DMS153 (cell line): ENCODE measurements at regions not wholly inside any gene's neighbourhood (a gene's known extent, or its start where the extent isn't known, plus 50 kb on each side); places are given as distances from the start of the nearest gene placed in this dataset.

ENCODE experiments used
- DNase-seq: peaks from one replicate; lab custom pipeline; 2025; lab: John Stamatoyannopoulos, UW

GRCh38 chr13:82803341-82803740, 1078.9 kb downstream of the SLITRK1 start:
- no peak for DNase-seq

GRCh38 chr13:82802528-82802927, 1079.7 kb downstream of the SLITRK1 start:
- no peak for DNase-seq

GRCh38 chr13:82800391-82800790, 1081.9 kb downstream of the SLITRK1 start:
- DNase-seq = no peak

- no peak for DNase-seq
Measured at GRCh38 chr13:82797876-82798275, 1084.4 kb downstream of the SLITRK1 start.

GRCh38 chr13:82791035-82791434, 1091.2 kb downstream of the SLITRK1 start:
- no peak for DNase-seq

GRCh38 chr13:82772816-82773215, 1109.5 kb downstream of the SLITRK1 start:
- no peak for DNase-seq

- DNase-seq = no peak
Measured at GRCh38 chr13:82766732-82767321, 1115.4 kb downstream of the SLITRK1 start.

- DNase-seq = no peak
Measured at GRCh38 chr13:82758044-82758443, 1124.2 kb downstream of the SLITRK1 start.

- no peak for DNase-seq
Measured at GRCh38 chr13:82751206-82751605, 1131.1 kb downstream of the SLITRK1 start.

- DNase-seq = no peak
Measured at GRCh38 chr13:82749551-82749950, 1132.7 kb downstream of the SLITRK1 start.

GRCh38 chr13:82747958-82748357, 1134.3 kb downstream of the SLITRK1 start:
- DNase-seq = no peak

- DNase-seq = no peak
Measured at GRCh38 chr13:82747291-82747690, 1135.0 kb downstream of the SLITRK1 start.

- no peak for DNase-seq
Measured at GRCh38 chr13:82740442-82740841, 1141.8 kb downstream of the SLITRK1 start.

- no peak for DNase-seq
Measured at GRCh38 chr13:82739881-82740280, 1142.4 kb downstream of the SLITRK1 start.

GRCh38 chr13:82729401-82729800, 1152.9 kb downstream of the SLITRK1 start:
- no peak for DNase-seq

- no peak for DNase-seq
Measured at GRCh38 chr13:82720986-82721385, 1161.3 kb downstream of the SLITRK1 start.

GRCh38 chr13:82719987-82720386, 1162.3 kb downstream of the SLITRK1 start:
- no peak for DNase-seq

GRCh38 chr13:82717249-82717648, 1165.0 kb downstream of the SLITRK1 start:
- DNase-seq = no peak

- no peak for DNase-seq
Measured at GRCh38 chr13:82713687-82714405, 1168.4 kb downstream of the SLITRK1 start.

- DNase-seq = no peak
Measured at GRCh38 chr13:82702513-82702912, 1179.8 kb downstream of the SLITRK1 start.

- no peak for DNase-seq
Measured at GRCh38 chr13:82701020-82701419, 1181.3 kb downstream of the SLITRK1 start.

GRCh38 chr13:82698941-82699340, 1183.3 kb downstream of the SLITRK1 start:
- no peak for DNase-seq

- no peak for DNase-seq
Measured at GRCh38 chr13:82698383-82698782, 1183.9 kb downstream of the SLITRK1 start.

- DNase-seq = no peak
Measured at GRCh38 chr13:82693607-82694006, 1188.7 kb downstream of the SLITRK1 start.
